Panc1 (cell line): ENCODE measurements at regions not wholly inside any gene's neighbourhood (a gene's known extent, or its start where the extent isn't known, plus 50 kb on each side); places are given as distances from the start of the nearest gene placed in this dataset.

Source experiments
- CTCF ChIP-seq: fragments of 450-650 bp; IDR thresholded peaks from 2 replicates; pipeline ENCODE4 v1.5.1; 2017; ENCODE audit warnings: mild to moderate bottlenecking
- POLR2AphosphoS5 ChIP-seq: IDR thresholded peaks from 2 replicates; pipeline ENCODE4 v1.6.1; 2012; ENCODE audit warnings: mild to moderate bottlenecking, low read depth, low read length, moderate library complexity
- REST ChIP-seq, 2 experiments: IDR thresholded peaks; 2 replicates each; pipeline ENCODE4 v1.6.1; 2011 to 2012; ENCODE audit warnings: low read depth in 2 of 2, control low read depth in 1 of 2, low read length in 1 of 2, mild to moderate bottlenecking in 1 of 2, moderate library complexity in 1 of 2; ENCODE audit not compliant: insufficient read depth in 1 of 2

- TF ChIP-seq POLR2AphosphoS5 (no peak), CTCF (no peak), REST (IDR thresholded peaks at IDR 0.05; ENCODE audit: insufficient read depth in 1 of 2, low read depth in 2 of 2, low read length in 1 of 2) (no peak)
Measured at GRCh38 chr13:70407486-70407885, 299.2 kb upstream of the KLHL1 start.
